IMR-90 (cell line): ENCODE measurements at regions not wholly inside any gene's neighbourhood (a gene's known extent, or its start where the extent isn't known, plus 50 kb on each side); places are given as distances from the start of the nearest gene placed in this dataset.

Source experiments
- BHLHE40 ChIP-seq: fragments of 150-350 bp; IDR thresholded peaks from 2 replicates; pipeline ENCODE4 v1.6.1; 2016; ENCODE audit warnings: mild to moderate bottlenecking, low read depth, low read length
- NFE2L2 ChIP-seq: fragments of 150-350 bp; IDR thresholded peaks from 2 replicates; pipeline ENCODE4 v1.6.1; 2016; ENCODE audit warnings: low read depth, mild to moderate bottlenecking, low read length
- POLR2A ChIP-seq: IDR thresholded peaks from 2 replicates; pipeline ENCODE4 v1.6.1; 2012; ENCODE audit warnings: mild to moderate bottlenecking, low read depth, low read length
- RCOR1 ChIP-seq: IDR thresholded peaks from 2 replicates; pipeline ENCODE4 v1.6.1; 2012; ENCODE audit warnings: mild to moderate bottlenecking, low read length, improper control_type of control experiment; ENCODE audit not compliant: insufficient replicate concordance
- TF ChIP-seq, protein P1 (sequence below): fragments of 150-350 bp; IDR thresholded peaks from 2 replicates; pipeline ENCODE4 v1.6.1; 2016; ENCODE audit warnings: low read depth, mild to moderate bottlenecking, low read length, moderate library complexity, borderline replicate concordance
- TF ChIP-seq, protein P2 (sequence below): conservative IDR thresholded peaks from 2 replicates; pipeline ENCODE4 v1.5.1; 2012; ENCODE audit warnings: mild to moderate bottlenecking, low read depth, low read length, improper control_type of control experiment

DNA sequence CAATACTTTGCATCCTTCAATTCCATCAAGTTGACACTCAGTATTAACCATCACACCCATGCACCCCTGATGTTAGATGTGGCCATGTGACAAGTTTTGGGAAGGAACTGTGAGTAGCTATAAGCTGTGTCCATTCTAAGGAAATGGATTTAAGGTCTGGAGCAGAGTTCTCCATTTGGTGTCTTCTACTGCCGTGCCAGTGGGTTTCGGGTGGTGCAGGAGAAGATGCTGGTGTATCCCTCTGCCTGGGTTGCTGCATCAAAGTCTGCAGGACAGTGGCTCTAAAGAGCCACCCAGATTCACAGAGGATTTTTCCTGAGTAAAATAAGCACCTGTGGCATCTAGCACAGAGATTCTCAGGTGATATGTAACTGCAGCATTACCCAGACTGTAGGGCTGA is 105.7 kb upstream of the IRS2 start:
- TF ChIP-seq, protein P1, sequence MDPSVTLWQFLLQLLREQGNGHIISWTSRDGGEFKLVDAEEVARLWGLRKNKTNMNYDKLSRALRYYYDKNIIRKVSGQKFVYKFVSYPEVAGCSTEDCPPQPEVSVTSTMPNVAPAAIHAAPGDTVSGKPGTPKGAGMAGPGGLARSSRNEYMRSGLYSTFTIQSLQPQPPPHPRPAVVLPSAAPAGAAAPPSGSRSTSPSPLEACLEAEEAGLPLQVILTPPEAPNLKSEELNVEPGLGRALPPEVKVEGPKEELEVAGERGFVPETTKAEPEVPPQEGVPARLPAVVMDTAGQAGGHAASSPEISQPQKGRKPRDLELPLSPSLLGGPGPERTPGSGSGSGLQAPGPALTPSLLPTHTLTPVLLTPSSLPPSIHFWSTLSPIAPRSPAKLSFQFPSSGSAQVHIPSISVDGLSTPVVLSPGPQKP: no peak
- TF ChIP-seq RCOR1: no peak
- TF ChIP-seq, protein P2, sequence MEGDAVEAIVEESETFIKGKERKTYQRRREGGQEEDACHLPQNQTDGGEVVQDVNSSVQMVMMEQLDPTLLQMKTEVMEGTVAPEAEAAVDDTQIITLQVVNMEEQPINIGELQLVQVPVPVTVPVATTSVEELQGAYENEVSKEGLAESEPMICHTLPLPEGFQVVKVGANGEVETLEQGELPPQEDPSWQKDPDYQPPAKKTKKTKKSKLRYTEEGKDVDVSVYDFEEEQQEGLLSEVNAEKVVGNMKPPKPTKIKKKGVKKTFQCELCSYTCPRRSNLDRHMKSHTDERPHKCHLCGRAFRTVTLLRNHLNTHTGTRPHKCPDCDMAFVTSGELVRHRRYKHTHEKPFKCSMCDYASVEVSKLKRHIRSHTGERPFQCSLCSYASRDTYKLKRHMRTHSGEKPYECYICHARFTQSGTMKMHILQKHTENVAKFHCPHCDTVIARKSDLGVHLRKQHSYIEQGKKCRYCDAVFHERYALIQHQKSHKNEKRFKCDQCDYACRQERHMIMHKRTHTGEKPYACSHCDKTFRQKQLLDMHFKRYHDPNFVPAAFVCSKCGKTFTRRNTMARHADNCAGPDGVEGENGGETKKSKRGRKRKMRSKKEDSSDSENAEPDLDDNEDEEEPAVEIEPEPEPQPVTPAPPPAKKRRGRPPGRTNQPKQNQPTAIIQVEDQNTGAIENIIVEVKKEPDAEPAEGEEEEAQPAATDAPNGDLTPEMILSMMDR: no peak
- TF ChIP-seq POLR2A: no peak
- no peak for TF ChIP-seq BHLHE40
- TF ChIP-seq NFE2L2: no peak
